Endodermal cell (in vitro differentiated cells): ENCODE measurements at regions not wholly inside any gene's neighbourhood (a gene's known extent, or its start where the extent isn't known, plus 50 kb on each side); places are given as distances from the start of the nearest gene placed in this dataset.
A peak's percentile ranks its signal among the peaks of the same experiment; 100 is the strongest.

ENCODE experiments used
- DNase-seq: peaks from one replicate; pipeline ENCODE4 v3.0.0-alpha.2; 2017
- H3K27ac ChIP-seq: 2 replicates; pipeline ENCODE4 v1.5.1; 2013; ENCODE audit warnings: mild to moderate bottlenecking, low read depth, low read length, moderate library complexity
- H3K27me3 ChIP-seq: 2 replicates; pipeline ENCODE4 v1.6.1; 2013; ENCODE audit warnings: mild to moderate bottlenecking, low read length, moderate library complexity; ENCODE audit not compliant: insufficient read depth, control insufficient read depth, poor library complexity, severe bottlenecking
- H3K36me3 ChIP-seq: 2 replicates; pipeline ENCODE4 v1.7.0; 2013; ENCODE audit warnings: mild to moderate bottlenecking, low read length, moderate library complexity; ENCODE audit not compliant: control insufficient read depth, insufficient read depth
- H3K4me1 ChIP-seq: one replicate; pipeline ENCODE4 v1.7.0; 2013; ENCODE audit warnings: low read length; ENCODE audit not compliant: control insufficient read depth, insufficient read depth
- H3K4me3 ChIP-seq: 2 replicates; pipeline ENCODE4 v1.5.1; 2013; ENCODE audit warnings: mild to moderate bottlenecking, low read length, moderate library complexity
- H3K9ac ChIP-seq: 2 replicates; pipeline ENCODE4 v1.6.1; 2013; ENCODE audit warnings: mild to moderate bottlenecking, low read length, moderate library complexity; ENCODE audit not compliant: poor library complexity, severe bottlenecking; ENCODE audit errors: extremely low read depth
- H3K9me3 ChIP-seq: 2 replicates; pipeline ENCODE4 v1.6.1; 2013; ENCODE audit warnings: mild to moderate bottlenecking, low read length, moderate library complexity; ENCODE audit not compliant: control insufficient read depth
- H3K27ac Mint-ChIP-seq: 2 replicates; pipeline ENCODE4 v1.8.0; 2020; ENCODE audit warnings: mixed read lengths
- H3K27me3 Mint-ChIP-seq: 2 replicates; pipeline ENCODE4 v1.8.0; 2021; ENCODE audit warnings: mild to moderate bottlenecking, mixed read lengths; ENCODE audit not compliant: insufficient read depth
- H3K36me3 Mint-ChIP-seq: 2 replicates; pipeline ENCODE4 v1.8.0; 2020; ENCODE audit warnings: low read depth, mixed read lengths
- H3K4me1 Mint-ChIP-seq: 2 replicates; pipeline ENCODE4 v1.8.0; 2020; ENCODE audit warnings: mixed read lengths
- H3K4me3 Mint-ChIP-seq: 2 replicates; pipeline ENCODE4 v1.8.0; 2020; ENCODE audit warnings: mild to moderate bottlenecking, moderate library complexity, mixed read lengths
- H3K9me3 Mint-ChIP-seq: 2 replicates; pipeline ENCODE4 v1.8.0; 2020; ENCODE audit warnings: mild to moderate bottlenecking, mixed read lengths
- CTCF ChIP-seq: fragments of 200-600 bp; sonication (generic); conservative IDR thresholded peaks from 2 replicates; pipeline ENCODE4 v1.5.0; 2021; ENCODE audit warnings: antibody characterized with exemption, mild to moderate bottlenecking
- WGBS, 2 experiments: methylation state at CpG; one replicate each; pipeline versions ENCODE4 v1.1.5 to v1.1.7; 2013; ENCODE audit warnings: missing lambda C conversion rate in 2 of 2, mixed read lengths in 1 of 2; ENCODE audit not compliant: insufficient coverage in 1 of 2, insufficient read length in 1 of 2; 5-methylcytosine and 5-hydroxymethylcytosine counted together

DNA sequence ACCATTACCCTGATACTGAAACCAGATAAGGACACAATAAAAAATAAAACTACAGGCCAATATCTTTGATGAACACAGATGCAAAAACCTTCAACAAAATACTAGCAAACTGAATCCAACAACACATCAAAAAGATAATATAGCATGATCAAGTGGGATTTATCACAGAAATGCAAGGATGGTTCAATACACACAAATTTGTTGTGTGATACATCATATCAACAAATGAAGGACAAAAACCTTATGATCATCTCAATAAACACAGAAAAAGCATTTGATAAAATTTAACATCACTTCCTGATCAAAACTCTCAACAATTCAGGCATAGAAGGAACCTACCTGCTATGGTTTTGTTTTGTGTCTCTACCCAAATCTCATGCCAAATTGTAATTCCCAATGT lies 74.3 kb upstream of the VANGL1 start:
- Histone ChIP-seq H3K36me3 (no peaks in the 10 kb centered on the region), H3K9me3 (peaks cover 28% of the 10 kb centered on the region), H3K27me3 (peaks cover 20% of the 10 kb centered on the region), H3K4me3 (peak overlapping the region; percentile 19), H3K4me1 (no peaks in the 10 kb centered on the region), H3K9ac (no peak overlapping the region), H3K27ac (no peak overlapping the region)
- H3K9me3 Mint-ChIP-seq: peaks cover 27% of the 10 kb centered on the region
- no peak overlapping the region for H3K27ac Mint-ChIP-seq
- DNase-seq: no peak
- peaks cover 18% of the 10 kb centered on the region for H3K27me3 Mint-ChIP-seq
- H3K4me1 Mint-ChIP-seq: peaks cover 6% of the 10 kb centered on the region
- no peaks in the 10 kb centered on the region for H3K36me3 Mint-ChIP-seq
- no peak overlapping the region for H3K4me3 Mint-ChIP-seq
- TF ChIP-seq CTCF: no peak

DNA sequence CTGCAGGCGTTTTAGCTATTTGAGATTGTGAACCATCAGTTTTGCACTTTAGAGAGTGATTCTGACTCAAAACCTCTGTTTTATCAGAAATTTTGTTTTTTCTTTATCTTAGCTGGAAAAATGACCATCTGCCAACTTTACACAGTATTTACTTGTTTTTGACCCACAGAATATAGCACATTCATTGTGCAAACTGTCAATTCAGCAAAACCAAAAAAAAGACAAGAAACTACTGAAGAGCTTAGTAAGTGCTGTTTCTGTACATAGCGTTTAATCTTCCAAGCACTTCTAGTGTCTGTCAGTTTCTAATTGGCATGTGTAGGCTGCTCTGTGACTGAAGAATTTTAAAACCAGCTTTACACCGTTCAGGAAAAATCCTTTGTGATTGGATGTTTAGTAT lies 76.0 kb upstream of the VANGL1 start:
- WGBS, 2 experiments: 90 to 92% methylated on average over 3 of the region's 3 CpGs
- H3K9me3 ChIP-seq: peaks cover 21% of the 10 kb centered on the region
- peaks cover 11% of the 10 kb centered on the region for H3K4me1 Mint-ChIP-seq

DNA sequence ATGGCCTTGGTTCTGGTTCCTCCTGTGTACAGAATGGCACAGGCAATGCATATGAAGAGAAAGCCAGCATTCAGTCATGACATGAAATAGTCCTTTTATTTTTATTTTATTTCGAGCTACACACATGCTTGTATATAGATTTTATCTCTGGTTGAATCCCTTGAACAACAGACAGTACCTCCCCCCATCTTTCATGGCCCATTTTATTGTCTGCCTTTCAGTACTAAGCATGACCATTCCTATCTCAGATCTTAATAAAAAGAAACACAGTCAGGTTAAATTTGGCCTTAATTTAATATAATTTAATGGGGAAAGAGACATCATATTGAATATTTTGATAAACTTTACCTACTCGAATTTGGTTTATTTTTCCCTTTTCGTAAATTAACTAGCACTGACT lies 76.4 kb upstream of the VANGL1 start:
- Mint-ChIP-seq H3K4me1 (peaks cover 11% of the 10 kb centered on the region), H3K36me3 (no peaks in the 10 kb centered on the region), H3K27me3 (peaks cover 18% of the 10 kb centered on the region), H3K27ac (no peak overlapping the region), H3K4me3 (no peak overlapping the region), H3K9me3 (peaks cover 20% of the 10 kb centered on the region)
- Histone ChIP-seq H3K4me3 (no peak overlapping the region), H3K9me3 (peaks cover 21% of the 10 kb centered on the region), H3K27ac (no peak overlapping the region), H3K36me3 (no peaks in the 10 kb centered on the region), H3K27me3 (peaks cover 20% of the 10 kb centered on the region), H3K4me1 (no peaks in the 10 kb centered on the region), H3K9ac (no peak overlapping the region)
- DNase-seq: no peak
- TF ChIP-seq CTCF: no peak
- WGBS, 2 experiments: 88 to 100% methylated on average over 1 to 3 of the region's 3 CpGs

More for the DNA sequence above, 76.0 kb upstream of the VANGL1 start:
- Mint-ChIP-seq H3K9me3 (peaks cover 20% of the 10 kb centered on the region), H3K36me3 (no peaks in the 10 kb centered on the region), H3K27me3 (peaks cover 18% of the 10 kb centered on the region), H3K27ac (no peak overlapping the region), H3K4me3 (no peak overlapping the region)
- no peak for TF ChIP-seq CTCF
- Histone ChIP-seq H3K27ac (no peak overlapping the region), H3K9ac (no peak overlapping the region), H3K4me1 (no peaks in the 10 kb centered on the region), H3K36me3 (no peaks in the 10 kb centered on the region), H3K27me3 (peaks cover 20% of the 10 kb centered on the region), H3K4me3 (no peak overlapping the region)
- no peak for DNase-seq
